Adrenal gland (tissue), 9 donors: ENCODE measurements at regions not wholly inside any gene's neighbourhood (a gene's known extent, or its start where the extent isn't known, plus 50 kb on each side); places are given as distances from the start of the nearest gene placed in this dataset.

Experiments used
- DNase-seq, 7 donors: peaks; one replicate each; pipeline ENCODE4 v3.0.0-alpha.2; 2019 to 2020
- H3K27ac ChIP-seq, 5 donors: fragments of 200-600 bp; sonication (generic) in 4 of 5; 1 replicate in 3 of 5; 2 replicates in 2 of 5; pipeline versions ENCODE4 v1.5.1 to v1.8.0; 2016 to 2020; ENCODE audit warnings: mild to moderate bottlenecking in 1 of 5
- H3K27me3 ChIP-seq: fragments of 200-600 bp; 2 replicates; pipeline ENCODE4 v1.8.0; 2021
- H3K36me3 ChIP-seq, 2 donors: fragments of 200-600 bp; replicated peaks in 1 of 2; 1 replicate in 1 of 2; 2 replicates in 1 of 2; pipeline versions ENCODE4 v1.5.1 to v1.8.0; 2018 to 2022
- H3K4me1 ChIP-seq, 2 donors: fragments of 200-600 bp; replicated peaks in 1 of 2; 1 replicate in 1 of 2; 2 replicates in 1 of 2; pipeline versions ENCODE4 v1.5.1 to v1.8.0; 2018 to 2021
- H3K4me3 ChIP-seq, 4 donors: fragments of 200-600 bp; sonication (generic) in 3 of 4; one replicate each; pipeline ENCODE4 v1.5.1; 2016 to 2018
- H3K9me3 ChIP-seq, 3 donors: fragments of 200-600 bp; sonication (generic) in 1 of 3; replicated peaks in 1 of 3; 1 replicate in 2 of 3; 2 replicates in 1 of 3; pipeline versions ENCODE4 v1.5.1 to v1.8.0; 2016 to 2021
- POLR2A ChIP-seq, 2 donors: fragments of 450-650 bp; IDR thresholded peaks; one replicate each; pipeline ENCODE4 v1.6.1; 2017; ENCODE audit warnings: antibody characterized with exemption in 2 of 2, mild to moderate bottlenecking in 2 of 2, moderate library complexity in 1 of 2
- WGBS, 4 donors: extraction: QIAGEN DNeasy Blood & Tissue Kit in 2 of 4; methylation state at CpG; one replicate each; pipeline versions ENCODE4 v1.1.5 to v1.1.7; 2013 to 2017; 5-methylcytosine and 5-hydroxymethylcytosine counted together
- intact Hi-C, 2 donors: fragments of 100-400 bp; cut with DNase I; formaldehyde crosslinking; loops; one replicate each; pipeline versions ENCODE4 v1.14.1 to v1.15.0; 2022 to 2023
- TF ChIP-seq, protein P1 (sequence below), 6 experiments: fragments of 450-650 bp in 4 of 6; fragments of 200-600 bp in 2 of 6; sonication (generic) in 1 of 6; IDR thresholded peaks; 1 replicate in 5 of 6; 2 replicates in 1 of 6; pipeline versions ENCODE4 v1.5.1 to v1.8.0; 2016 to 2021; ENCODE audit warnings: antibody characterized with exemption in 6 of 6, mild to moderate bottlenecking in 2 of 6, moderate library complexity in 1 of 6
- donor health status: healthy with polysubstance abuse.
- donor health status: Bipolar disorder and iron deficiency.
- donor health status: DM: yes; HTN: yes; CAD: no.
- donor health status: DM: no; HTN: no; CAD: no.
- donor health status: DM: no; HTN: no; CAD: no.

DNA sequence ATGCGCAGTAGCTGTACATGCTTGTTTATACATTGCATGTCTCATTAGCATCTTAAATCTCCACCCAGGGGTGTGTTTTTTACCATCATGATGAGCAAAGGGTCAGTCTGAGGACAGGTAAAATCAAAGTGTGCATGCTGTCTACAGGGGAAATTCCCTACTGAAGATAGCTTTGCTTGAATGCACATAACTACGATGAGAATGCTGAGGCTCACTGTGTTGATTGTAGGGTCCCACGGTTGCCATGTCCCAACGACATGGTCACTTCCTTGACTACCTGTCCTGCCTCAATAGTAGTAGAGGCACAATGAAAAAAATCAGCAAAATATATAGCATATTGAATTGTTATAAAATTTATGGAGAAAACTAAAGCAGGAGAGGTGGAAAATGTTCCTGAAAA lies 95.6 kb upstream of the TUSC1 start:
- H3K36me3 ChIP-seq: no peaks in the 10 kb centered on the region
- no peaks in the 10 kb centered on the region for H3K4me1 ChIP-seq
- no peak overlapping the region for H3K27ac ChIP-seq
- no peaks in the 10 kb centered on the region for H3K27me3 ChIP-seq
- no peaks in the 10 kb centered on the region for H3K9me3 ChIP-seq
- DNase-seq: no peak
- intact Hi-C loops: no loop called here
- no peak overlapping the region for H3K4me3 ChIP-seq
- 81 to 90% (median 87%) methylated on average over 4 of the region's 4 CpGs for WGBS, 4 donors
- TF ChIP-seq, protein P1, sequence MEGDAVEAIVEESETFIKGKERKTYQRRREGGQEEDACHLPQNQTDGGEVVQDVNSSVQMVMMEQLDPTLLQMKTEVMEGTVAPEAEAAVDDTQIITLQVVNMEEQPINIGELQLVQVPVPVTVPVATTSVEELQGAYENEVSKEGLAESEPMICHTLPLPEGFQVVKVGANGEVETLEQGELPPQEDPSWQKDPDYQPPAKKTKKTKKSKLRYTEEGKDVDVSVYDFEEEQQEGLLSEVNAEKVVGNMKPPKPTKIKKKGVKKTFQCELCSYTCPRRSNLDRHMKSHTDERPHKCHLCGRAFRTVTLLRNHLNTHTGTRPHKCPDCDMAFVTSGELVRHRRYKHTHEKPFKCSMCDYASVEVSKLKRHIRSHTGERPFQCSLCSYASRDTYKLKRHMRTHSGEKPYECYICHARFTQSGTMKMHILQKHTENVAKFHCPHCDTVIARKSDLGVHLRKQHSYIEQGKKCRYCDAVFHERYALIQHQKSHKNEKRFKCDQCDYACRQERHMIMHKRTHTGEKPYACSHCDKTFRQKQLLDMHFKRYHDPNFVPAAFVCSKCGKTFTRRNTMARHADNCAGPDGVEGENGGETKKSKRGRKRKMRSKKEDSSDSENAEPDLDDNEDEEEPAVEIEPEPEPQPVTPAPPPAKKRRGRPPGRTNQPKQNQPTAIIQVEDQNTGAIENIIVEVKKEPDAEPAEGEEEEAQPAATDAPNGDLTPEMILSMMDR (IDR thresholded peaks at IDR 0.05): no peak
- no peak for TF ChIP-seq POLR2A (IDR thresholded peaks at IDR 0.05)

DNA sequence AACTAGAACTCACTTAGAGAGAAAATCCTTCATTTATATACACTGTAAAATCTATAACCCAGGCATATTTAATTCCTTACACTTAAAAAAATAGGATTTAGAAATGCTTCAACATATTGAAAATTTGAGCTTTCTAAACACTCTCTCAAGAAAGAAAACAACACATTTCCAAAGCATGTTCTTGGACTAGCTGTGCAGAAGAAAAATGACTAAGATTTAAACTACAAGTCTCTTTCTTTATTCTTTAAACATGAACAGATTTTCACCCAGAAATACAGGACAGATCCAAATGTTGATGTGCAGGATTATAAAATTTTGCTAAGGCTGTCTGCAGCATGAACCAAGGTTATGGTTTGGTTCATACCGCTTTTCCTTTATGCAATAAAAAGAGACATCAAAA lies 77.7 kb upstream of the TUSC1 start:
- no peaks in the 10 kb centered on the region for H3K36me3 ChIP-seq
- H3K9me3 ChIP-seq: no peaks in the 10 kb centered on the region
- H3K27me3 ChIP-seq: no peaks in the 10 kb centered on the region
- 91 to 98% (median 95%) methylated on average over 1 of the region's 1 CpG for WGBS, 4 donors
- no peak for TF ChIP-seq POLR2A (IDR thresholded peaks at IDR 0.05)
- TF ChIP-seq, protein P1 (IDR thresholded peaks at IDR 0.05): no peak
- no peak for DNase-seq
- H3K27ac ChIP-seq: no peak overlapping the region
- H3K4me3 ChIP-seq: no peak overlapping the region
- intact Hi-C loops: no loop called here
- H3K4me1 ChIP-seq: no peaks in the 10 kb centered on the region

DNA sequence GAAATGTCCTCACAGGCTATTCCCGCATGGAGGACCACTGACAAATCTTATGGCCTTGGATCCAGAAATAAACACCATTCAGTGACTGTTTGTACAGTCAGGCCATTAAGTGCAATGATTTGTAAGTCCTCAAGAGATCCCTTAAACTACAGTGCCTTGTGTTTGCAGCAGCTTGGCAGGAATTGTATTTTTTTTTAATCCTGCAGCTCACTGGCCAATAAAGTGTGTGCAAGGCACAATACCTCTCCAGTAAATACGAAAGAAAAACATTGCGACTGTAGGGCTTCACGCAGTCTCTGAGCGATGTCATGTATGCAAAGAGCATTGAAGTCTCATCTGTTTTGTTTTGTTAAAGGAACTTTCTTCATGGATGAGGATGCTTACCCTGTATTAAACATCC lies 74.2 kb upstream of the TUSC1 start:
- no peak for TF ChIP-seq POLR2A (IDR thresholded peaks at IDR 0.05)
- TF ChIP-seq, protein P1 (IDR thresholded peaks at IDR 0.05): no peak
- no peaks in the 10 kb centered on the region for H3K36me3 ChIP-seq
- H3K27ac ChIP-seq: no peak overlapping the region
- DNase-seq: no peak
- intact Hi-C loops: no loop called here
- 67 to 79% (median 71%) methylated on average over 5 of the region's 5 CpGs for WGBS, 4 donors
- H3K27me3 ChIP-seq: no peaks in the 10 kb centered on the region
- no peak overlapping the region for H3K4me3 ChIP-seq
- no peaks in the 10 kb centered on the region for H3K9me3 ChIP-seq
- no peaks in the 10 kb centered on the region for H3K4me1 ChIP-seq

DNA sequence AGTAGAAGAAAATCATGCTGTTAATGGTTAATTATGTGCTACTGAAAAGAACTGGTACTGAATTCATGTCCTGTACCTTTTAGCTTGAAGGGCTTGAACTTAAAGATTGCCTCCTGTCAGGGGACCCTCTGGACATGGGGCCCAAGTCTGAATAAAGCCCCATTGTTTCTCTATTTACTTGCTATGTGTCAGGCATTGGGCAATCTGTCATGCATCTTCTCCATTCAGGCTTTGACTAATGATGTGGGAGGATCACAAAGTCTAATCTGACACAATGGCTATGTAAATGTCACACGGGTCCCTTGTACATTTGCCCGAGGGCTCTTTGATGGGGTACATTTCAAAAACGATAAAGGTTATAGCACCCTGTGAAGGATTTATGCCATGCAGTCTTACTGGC lies 64.0 kb upstream of the TUSC1 start:
- no peak overlapping the region for H3K27ac ChIP-seq
- no peak overlapping the region for H3K4me3 ChIP-seq
- WGBS, 4 donors: 69 to 74% (median 70%) methylated on average over 3 of the region's 3 CpGs
- H3K9me3 ChIP-seq: no peaks in the 10 kb centered on the region
- intact Hi-C loops: no loop called here
- TF ChIP-seq POLR2A (IDR thresholded peaks at IDR 0.05): no peak
- TF ChIP-seq, protein P1 (IDR thresholded peaks at IDR 0.05): no peak
- H3K27me3 ChIP-seq: no peaks in the 10 kb centered on the region
- no peaks in the 10 kb centered on the region for H3K36me3 ChIP-seq
- no peaks in the 10 kb centered on the region for H3K4me1 ChIP-seq
- DNase-seq: no peak
